Renal pelvis (tissue), 1 donor: ENCODE measurements at regions not wholly inside any gene's neighbourhood (a gene's known extent, or its start where the extent isn't known, plus 50 kb on each side); places are given as distances from the start of the nearest gene placed in this dataset.
A peak's percentile ranks its signal among the peaks of the same experiment; 100 is the strongest.

Source experiments
- DNase-seq: peaks from one replicate; pipeline ENCODE4 v3.0.0-alpha.2; 2013

DNA sequence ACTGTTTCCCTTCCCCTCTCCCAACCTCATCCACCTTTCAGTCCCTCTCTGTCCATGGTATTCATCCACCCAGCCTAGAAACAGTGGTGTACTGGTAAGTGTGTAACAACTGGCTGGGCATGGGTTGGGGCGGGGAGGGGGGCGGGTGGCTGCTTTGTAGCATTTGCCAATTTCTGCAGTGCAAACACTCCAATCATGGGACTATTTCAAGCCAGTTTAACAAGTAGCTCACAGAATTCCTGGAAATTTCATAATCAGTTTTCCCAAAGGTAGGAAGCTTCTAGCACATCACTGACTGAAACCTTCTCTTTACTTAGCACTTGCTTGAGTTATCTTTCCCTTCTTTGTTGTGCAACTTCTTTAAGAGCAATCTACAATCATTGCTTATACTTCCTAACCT is 100.8 kb upstream of the WASF3 start:
- DNase-seq = no peak

GRCh38 chr13:26457212-26457611 is 100.3 kb upstream of the WASF3 start:
- no peak for DNase-seq

DNA sequence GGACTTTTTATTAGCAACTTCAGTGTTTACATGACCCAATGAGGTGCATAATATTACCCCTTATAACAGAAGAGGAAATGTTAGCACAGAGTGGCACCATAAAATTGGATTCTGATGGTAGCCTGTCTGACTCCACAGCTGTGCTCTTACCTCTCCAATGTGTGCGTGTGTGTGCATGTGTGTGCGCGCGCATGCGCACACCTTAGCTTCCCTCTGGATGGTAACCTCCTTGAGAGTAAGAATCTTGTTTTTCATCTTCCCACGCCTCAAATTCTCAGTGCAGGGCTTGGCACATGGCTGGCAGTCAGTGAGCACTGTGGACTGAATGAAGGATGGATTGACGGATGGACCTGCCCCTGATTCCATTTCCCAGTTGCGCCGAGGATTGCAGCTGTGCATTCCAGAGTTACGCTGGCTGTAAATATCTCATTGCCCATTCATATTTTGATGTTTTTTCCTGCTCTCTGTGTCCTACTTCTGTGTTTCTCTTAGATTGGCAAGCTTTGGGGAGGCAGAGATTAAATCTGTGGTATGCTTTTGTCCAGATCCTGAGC is 99.2 kb upstream of the WASF3 start:
- no peak for DNase-seq

GRCh38 chr13:26459276-26460131 is 98.0 kb upstream of the WASF3 start:
- DNase-seq = no peak

DNA sequence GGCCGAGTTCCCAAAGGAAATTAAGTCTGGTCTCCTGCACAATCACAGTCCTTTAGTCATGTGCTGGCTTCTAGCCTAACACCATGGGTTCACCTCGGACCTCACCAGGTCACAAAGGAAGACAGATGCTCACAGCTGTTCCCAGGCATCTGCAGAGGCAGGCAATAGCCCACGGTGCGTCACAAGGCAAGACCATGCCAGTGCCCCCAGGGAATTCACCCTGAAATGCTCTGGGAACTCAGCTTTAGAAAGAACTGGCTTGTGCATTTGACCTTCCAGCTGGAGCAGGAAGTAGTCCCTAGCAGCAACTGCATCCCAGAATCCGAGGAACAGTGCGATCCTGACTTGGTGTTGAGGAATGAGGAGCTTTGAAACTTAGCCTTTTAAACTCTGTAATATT is 96.8 kb upstream of the WASF3 start:
- DNase-seq = peak; percentile 21

DNA sequence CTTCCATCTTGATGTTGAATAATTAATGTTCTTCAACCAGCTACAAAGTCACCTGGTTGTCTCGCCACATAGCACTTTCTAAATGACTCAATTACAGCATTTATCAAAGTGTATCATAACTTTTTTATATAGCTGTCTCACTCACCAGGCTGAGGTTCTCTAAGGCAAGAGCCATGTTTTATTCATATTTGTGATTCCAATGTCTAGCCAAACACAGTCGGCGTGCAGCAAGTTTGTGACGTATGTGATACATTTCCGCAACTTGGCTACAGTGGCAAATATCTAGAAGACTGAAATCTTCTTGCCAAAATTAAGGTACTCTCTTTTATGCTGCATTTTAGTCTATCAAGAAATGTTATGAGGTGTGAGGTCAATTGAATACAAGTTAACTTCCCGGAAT is 94.2 kb upstream of the WASF3 start:
- DNase-seq = no peak

- DNase-seq = no peak
These were observed 93.6 kb upstream of the WASF3 start for GRCh38 chr13:26463848-26464247.

- DNase-seq = no peak
These were observed 92.0 kb upstream of the WASF3 start for GRCh38 chr13:26465514-26465913.

GRCh38 chr13:26465954-26466353 is 91.5 kb upstream of the WASF3 start:
- DNase-seq = no peak

DNA sequence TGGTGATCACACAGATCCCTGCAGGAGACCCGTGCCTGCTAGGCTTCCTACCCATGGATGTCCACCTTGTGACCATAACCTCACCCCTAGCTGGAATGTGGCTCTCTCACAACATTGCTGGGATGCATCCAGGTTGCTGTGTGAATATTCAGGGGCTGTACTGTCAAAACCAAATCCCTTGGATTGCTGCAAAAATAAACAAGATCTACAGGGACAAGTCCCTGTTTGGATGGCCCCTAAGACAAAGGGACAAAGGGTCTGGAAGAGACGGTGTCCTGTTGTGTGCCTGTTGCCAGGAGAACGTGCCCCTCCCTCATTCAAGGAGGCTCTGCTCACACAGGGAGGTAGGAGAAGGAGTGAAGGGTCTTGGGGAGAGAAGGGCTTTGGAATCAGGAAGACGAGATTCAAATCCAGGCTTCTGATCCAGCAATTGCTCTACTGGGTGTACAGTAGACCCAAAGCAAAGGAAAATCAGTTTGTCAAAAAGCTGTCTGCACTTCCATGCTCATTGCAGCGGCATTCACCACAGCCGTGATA is 89.2 kb upstream of the WASF3 start:
- DNase-seq = no peak

GRCh38 chr13:26469602-26470001 is 87.9 kb upstream of the WASF3 start:
- no peak for DNase-seq

- no peak for DNase-seq
These were observed 85.7 kb upstream of the WASF3 start for GRCh38 chr13:26471807-26472206.

DNA sequence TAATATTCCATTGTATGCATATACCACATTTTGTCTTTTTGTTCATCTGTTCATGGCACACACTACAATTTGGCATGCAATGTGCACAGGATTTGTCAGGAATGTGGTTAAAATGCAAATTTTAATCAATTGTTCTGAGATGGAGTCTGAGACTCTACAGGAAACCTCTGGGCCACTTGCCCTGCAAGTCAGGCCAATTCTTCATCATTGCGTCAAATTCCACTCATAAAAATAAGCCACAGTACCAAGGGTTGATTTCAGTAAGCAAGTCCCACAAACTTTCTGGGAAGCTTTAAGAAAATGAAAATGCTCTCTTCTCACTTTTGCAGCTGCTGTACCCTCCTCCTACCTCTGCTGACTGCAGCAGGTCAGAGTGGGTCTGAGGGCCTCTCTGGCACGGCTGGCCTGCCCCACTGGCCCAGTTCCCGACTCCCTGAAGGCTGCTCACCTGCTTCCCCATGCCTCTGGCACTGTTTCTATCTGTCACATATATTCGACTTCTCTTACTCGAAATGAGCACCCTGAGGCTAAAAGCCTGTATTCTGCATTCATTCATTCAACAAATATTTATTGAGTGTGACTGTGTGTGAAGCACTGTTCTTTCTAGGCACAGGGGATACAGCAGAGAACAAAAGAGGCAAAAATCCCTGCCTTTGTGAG is 83.8 kb upstream of the WASF3 start:
- DNase-seq = no peak

GRCh38 chr13:26474286-26474685 is 83.2 kb upstream of the WASF3 start:
- no peak for DNase-seq

GRCh38 chr13:26475176-26476110 is 82.0 kb upstream of the WASF3 start:
- DNase-seq = no peak

- peak; percentile 26 for DNase-seq
These were observed 81.2 kb upstream of the WASF3 start for GRCh38 chr13:26476111-26476781.

GRCh38 chr13:26476782-26477142 is 80.7 kb upstream of the WASF3 start:
- no peak for DNase-seq

- DNase-seq = no peak
These were observed 79.8 kb upstream of the WASF3 start for GRCh38 chr13:26477681-26478080.

DNA sequence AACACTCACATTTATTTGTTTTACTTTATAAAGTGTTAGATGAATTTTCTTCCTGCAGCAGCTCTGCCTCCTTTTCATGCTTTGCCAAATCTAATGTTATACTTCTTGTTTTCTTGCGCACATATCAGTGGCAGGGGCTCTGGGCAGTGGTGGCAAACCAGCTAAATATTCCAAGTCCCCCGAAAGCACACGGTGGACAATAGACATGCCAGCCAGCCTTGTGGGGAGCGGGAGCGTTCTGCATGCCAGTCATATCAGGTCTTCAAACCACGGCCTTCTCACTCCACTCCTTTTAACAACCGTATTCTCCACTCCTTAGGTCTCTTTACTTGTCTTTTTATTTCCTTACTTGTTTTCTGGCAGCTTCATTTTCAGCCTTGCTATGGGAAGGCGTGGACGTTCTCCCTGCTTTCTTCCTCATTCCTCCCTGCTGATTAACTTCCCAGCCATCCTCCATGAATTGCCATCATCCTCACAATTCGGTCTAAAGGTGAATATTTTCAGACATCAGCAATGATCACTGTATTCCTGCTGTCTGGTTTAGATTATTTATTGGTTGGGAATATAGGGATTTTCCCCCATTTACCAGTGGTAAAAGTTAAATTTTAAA is 77.1 kb upstream of the WASF3 start:
- no peak for DNase-seq

DNA sequence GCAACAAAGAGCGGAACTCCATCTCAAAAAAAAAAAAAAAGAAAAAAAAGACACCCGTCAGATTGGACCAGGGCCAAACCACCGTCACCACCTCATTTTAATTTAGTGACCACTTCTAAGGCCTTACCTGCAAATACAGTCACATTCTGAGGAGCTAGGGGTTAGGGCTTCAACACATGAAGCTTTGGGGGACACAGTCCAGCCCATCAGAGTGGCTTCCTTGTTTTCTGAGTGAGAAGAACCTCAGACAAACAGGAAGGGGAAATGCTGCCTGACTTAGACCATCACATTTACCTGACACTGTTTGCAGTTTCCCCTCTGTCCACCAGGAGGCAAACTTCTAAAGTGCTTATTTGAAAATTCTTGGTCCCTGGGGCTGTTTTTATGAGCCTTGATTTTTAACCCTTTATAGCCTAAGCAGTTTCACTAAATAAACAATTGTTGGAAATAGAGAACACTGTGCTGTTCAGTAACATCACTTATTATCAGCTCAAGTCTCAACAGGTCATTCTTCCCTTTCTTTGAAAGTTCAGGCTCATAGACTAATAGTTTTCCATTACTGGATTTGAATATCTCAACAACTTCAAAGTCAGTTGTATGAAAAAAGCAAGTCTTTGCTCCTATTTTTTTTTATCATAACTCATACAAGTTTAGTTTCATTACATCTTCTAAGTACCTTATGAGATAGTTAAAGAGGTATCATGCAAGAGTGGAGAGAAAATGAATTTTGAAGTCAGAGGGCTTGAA is 74.9 kb upstream of the WASF3 start:
- DNase-seq = peak; percentile 77
